A673 (cell line): ENCODE measurements at regions not wholly inside any gene's neighbourhood (a gene's known extent, or its start where the extent isn't known, plus 50 kb on each side); places are given as distances from the start of the nearest gene placed in this dataset.

Experiments
- BruUV-seq: library from RNA; stranded (reverse); fragments of 400-500 nt; replicated peaks from 2 replicates; lab custom pipeline; 2021; lab: Mats Ljungman, UMichigan
- CTCF ChIA-PET: fragments of 300-600 bp; sonication (Branson Sonifier 250); formaldehyde crosslinking; loops from one replicate; lab custom pipeline; 2022; ENCODE audit warnings: antibody characterized with exemption; lab: Charles Lee
- POLR2A ChIA-PET: fragments of 300-600 bp; sonication (Branson Sonifier 250); formaldehyde crosslinking; loops from one replicate; lab custom pipeline; 2022; ENCODE audit warnings: antibody characterized with exemption; ENCODE audit not compliant: low non-redundant PET; lab: Charles Lee
- DNase-seq: peaks from one replicate; pipeline ENCODE4 v3.0.0-alpha.2; 2015; ENCODE audit warnings: low spot score
- H3K27ac ChIP-seq: fragments of 200-600 bp; sonication (generic); 2 replicates; pipeline ENCODE4 v1.5.1; 2016; ENCODE audit warnings: mixed run types, low read depth, mild to moderate bottlenecking, mixed read lengths, antibody characterized with exemption, low read length; ENCODE audit not compliant: poor library complexity, severe bottlenecking
- H3K27me3 ChIP-seq: fragments of 200-600 bp; sonication (generic); replicated peaks from 2 replicates; pipeline ENCODE4 v1.6.1; 2017; ENCODE audit warnings: mixed run types, low read depth, mild to moderate bottlenecking, mixed read lengths, antibody characterized with exemption, low read length; ENCODE audit not compliant: insufficient read depth, poor library complexity
- H3K36me3 ChIP-seq: fragments of 200-600 bp; sonication (generic); 2 replicates; pipeline ENCODE4 v1.6.1; 2016; ENCODE audit warnings: mixed run types, mild to moderate bottlenecking, mixed read lengths, antibody characterized with exemption, low read length; ENCODE audit not compliant: insufficient read depth, poor library complexity, severe bottlenecking
- H3K4me1 ChIP-seq: fragments of 200-600 bp; sonication (generic); 2 replicates; pipeline ENCODE4 v1.6.1; 2017; ENCODE audit warnings: mixed run types, mild to moderate bottlenecking, mixed read lengths, antibody characterized with exemption, low read length; ENCODE audit not compliant: insufficient read depth, poor library complexity, severe bottlenecking
- H3K4me3 ChIP-seq: fragments of 200-600 bp; sonication (generic); 2 replicates; pipeline ENCODE4 v1.5.1; 2016; ENCODE audit warnings: low read depth, mixed run types, mild to moderate bottlenecking, mixed read lengths, low read length; ENCODE audit not compliant: poor library complexity, severe bottlenecking
- H3K9me3 ChIP-seq: fragments of 200-600 bp; sonication (generic); 2 replicates; pipeline ENCODE4 v1.6.1; 2016; ENCODE audit warnings: mixed run types, low read depth, mild to moderate bottlenecking, mixed read lengths, antibody characterized with exemption, low read length; ENCODE audit not compliant: poor library complexity, severe bottlenecking
- CTCF ChIP-seq: fragments of 300-800, 200-600 bp; sonication (generic); conservative IDR thresholded peaks from 2 replicates; pipeline ENCODE4 v1.5.1; 2017; ENCODE audit warnings: low read depth, mild to moderate bottlenecking, antibody characterized with exemption, low read length, moderate library complexity, mixed read lengths
- EZH2 ChIP-seq: fragments of 200-600 bp; sonication (generic); IDR thresholded peaks from 2 replicates; pipeline ENCODE4 v1.6.1; 2017; ENCODE audit warnings: borderline replicate concordance, low read depth, mild to moderate bottlenecking, mixed read lengths, antibody characterized with exemption, low read length; ENCODE audit not compliant: poor library complexity, severe bottlenecking
- intact Hi-C: fragments of 100-400 bp; cut with micrococcal nuclease; formaldehyde crosslinking; loops from one replicate; pipeline ENCODE4 v1.10.0; 2022; ENCODE audit not compliant: unreplicated experiment

- ChIA-PET POLR2A (no interaction called here), CTCF (no interaction called here)
- intact Hi-C loops, result no loop called here
- no peaks in the 10 kb centered on the region for H3K27me3 ChIP-seq
- no peak overlapping the region for H3K4me3 ChIP-seq
- no peak for TF ChIP-seq CTCF
- TF ChIP-seq EZH2, result no peak
- H3K9me3 ChIP-seq, result no peaks in the 10 kb centered on the region
- peaks cover 21% of the 10 kb centered on the region for H3K4me1 ChIP-seq
- H3K27ac ChIP-seq, result no peak overlapping the region
- no TSS peak for BruUV-seq
- DNase-seq, result no peak
- no peaks in the 10 kb centered on the region for H3K36me3 ChIP-seq
Observed at GRCh38 chr12:24285448-24285847, 336.0 kb upstream of the SOX5 start.

GRCh38 chr12:24281341-24281740 lies 331.9 kb upstream of the SOX5 start:
- no peak for TF ChIP-seq EZH2
- TF ChIP-seq CTCF, result no peak
- no peak for DNase-seq
- BruUV-seq, result no TSS peak
- ChIA-PET POLR2A (no interaction called here), CTCF (no interaction called here)
- H3K4me3 ChIP-seq, result no peak overlapping the region
- peaks cover 32% of the 10 kb centered on the region for H3K4me1 ChIP-seq
- H3K9me3 ChIP-seq, result no peaks in the 10 kb centered on the region
- no peaks in the 10 kb centered on the region for H3K36me3 ChIP-seq
- no peaks in the 10 kb centered on the region for H3K27me3 ChIP-seq
- peak overlapping the region; percentile 21 for H3K27ac ChIP-seq
- intact Hi-C loops, result no loop called here

- peaks cover 32% of the 10 kb centered on the region for H3K4me1 ChIP-seq
- no peaks in the 10 kb centered on the region for H3K27me3 ChIP-seq
- TF ChIP-seq CTCF (no peak), EZH2 (no peak)
- intact Hi-C loops, result no loop called here
- POLR2A ChIA-PET, result no interaction called here
- BruUV-seq, result no TSS peak
- H3K9me3 ChIP-seq, result no peaks in the 10 kb centered on the region
- peak; percentile 29 for DNase-seq
- H3K27ac ChIP-seq, result no peak overlapping the region
- H3K4me3 ChIP-seq, result no peak overlapping the region
- CTCF ChIA-PET, result no interaction called here
- no peaks in the 10 kb centered on the region for H3K36me3 ChIP-seq
Observed at GRCh38 chr12:24280056-24280842, 330.8 kb upstream of the SOX5 start.
